HepG2 (cell line): ENCODE measurements at regions not wholly inside any gene's neighbourhood (a gene's known extent, or its start where the extent isn't known, plus 50 kb on each side); places are given as distances from the start of the nearest gene placed in this dataset.

Source experiments
- CCAR2 ChIP-seq: fragments of 200-400 bp; formaldehyde crosslinking; optimal IDR thresholded peaks from 2 replicates; pipeline ENCODE3; 2018; ENCODE audit warnings: low read depth, mild to moderate bottlenecking, low read length, moderate library complexity
- ELF1 ChIP-seq: sonication (generic); formaldehyde crosslinking; IDR thresholded peaks from 2 replicates; pipeline ENCODE4 v1.4.0; 2020; ENCODE audit warnings: missing genetic modification reagents
- MBD4 ChIP-seq: IDR thresholded peaks from 2 replicates; pipeline ENCODE4 v1.6.1; 2012; ENCODE audit warnings: low read length, inconsistent platforms, borderline replicate concordance
- SMC3 ChIP-seq: IDR thresholded peaks from 2 replicates; pipeline ENCODE4 v1.6.1; 2011; ENCODE audit warnings: low read length, improper control_type of control experiment
- ZNF350 ChIP-seq: sonication (generic); formaldehyde crosslinking; IDR thresholded peaks from 2 replicates; pipeline ENCODE4 v1.4.0; 2020; ENCODE audit warnings: mild to moderate bottlenecking, low read depth, missing genetic modification reagents, borderline replicate concordance
- TF ChIP-seq, protein P1 (sequence below): sonication (generic); formaldehyde crosslinking; IDR thresholded peaks from 2 replicates; pipeline ENCODE4 v1.4.0; 2020; ENCODE audit warnings: low read depth, mild to moderate bottlenecking, missing genetic modification reagents
- TF ChIP-seq, protein P2 (sequence below): sonication (generic); formaldehyde crosslinking; IDR thresholded peaks from 2 replicates; pipeline ENCODE4 v1.5.0; 2020; ENCODE audit warnings: mild to moderate bottlenecking, missing genetic modification reagents, moderate library complexity
- TF ChIP-seq, protein P3 (sequence below), 2 experiments: IDR thresholded peaks; 2 replicates each; pipeline ENCODE4 v1.6.1; 2011 to 2012; ENCODE audit warnings: low read length in 2 of 2, borderline replicate concordance in 1 of 2, low read depth in 1 of 2, mild to moderate bottlenecking in 1 of 2, moderate library complexity in 1 of 2
- TF ChIP-seq, protein P4 (sequence below): IDR thresholded peaks from 2 replicates; pipeline ENCODE4 v1.6.1; 2012; ENCODE audit warnings: inconsistent platforms

DNA sequence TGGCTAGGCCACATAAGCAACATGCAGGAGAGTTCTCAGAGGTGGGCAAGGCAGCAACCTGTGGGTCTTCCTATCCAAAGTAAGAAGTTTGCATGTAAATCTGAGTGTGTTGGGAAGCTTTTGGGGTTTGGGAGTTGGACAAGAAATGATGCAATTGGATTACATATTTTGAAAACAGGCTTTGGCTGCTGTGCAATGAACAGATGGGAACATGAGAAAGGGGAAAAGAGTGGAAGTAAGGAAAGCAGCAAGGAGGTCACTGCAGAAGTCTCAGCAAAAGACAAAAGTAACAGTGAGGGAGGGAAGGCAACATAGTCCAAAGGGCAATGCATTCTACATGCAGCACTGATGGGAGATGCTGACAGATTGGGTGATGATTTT is 61.1 kb upstream of the C10orf90 start:
- TF ChIP-seq, protein P1, sequence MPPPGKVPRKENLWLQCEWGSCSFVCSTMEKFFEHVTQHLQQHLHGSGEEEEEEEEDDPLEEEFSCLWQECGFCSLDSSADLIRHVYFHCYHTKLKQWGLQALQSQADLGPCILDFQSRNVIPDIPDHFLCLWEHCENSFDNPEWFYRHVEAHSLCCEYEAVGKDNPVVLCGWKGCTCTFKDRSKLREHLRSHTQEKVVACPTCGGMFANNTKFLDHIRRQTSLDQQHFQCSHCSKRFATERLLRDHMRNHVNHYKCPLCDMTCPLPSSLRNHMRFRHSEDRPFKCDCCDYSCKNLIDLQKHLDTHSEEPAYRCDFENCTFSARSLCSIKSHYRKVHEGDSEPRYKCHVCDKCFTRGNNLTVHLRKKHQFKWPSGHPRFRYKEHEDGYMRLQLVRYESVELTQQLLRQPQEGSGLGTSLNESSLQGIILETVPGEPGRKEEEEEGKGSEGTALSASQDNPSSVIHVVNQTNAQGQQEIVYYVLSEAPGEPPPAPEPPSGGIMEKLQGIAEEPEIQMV (CRISPR knock-in tag), result no peak
- TF ChIP-seq ZNF350 (CRISPR knock-in tag) (no peak), SMC3 (no peak), ELF1 (no peak), MBD4 (no peak), CCAR2 (no peak)
- TF ChIP-seq, protein P2, sequence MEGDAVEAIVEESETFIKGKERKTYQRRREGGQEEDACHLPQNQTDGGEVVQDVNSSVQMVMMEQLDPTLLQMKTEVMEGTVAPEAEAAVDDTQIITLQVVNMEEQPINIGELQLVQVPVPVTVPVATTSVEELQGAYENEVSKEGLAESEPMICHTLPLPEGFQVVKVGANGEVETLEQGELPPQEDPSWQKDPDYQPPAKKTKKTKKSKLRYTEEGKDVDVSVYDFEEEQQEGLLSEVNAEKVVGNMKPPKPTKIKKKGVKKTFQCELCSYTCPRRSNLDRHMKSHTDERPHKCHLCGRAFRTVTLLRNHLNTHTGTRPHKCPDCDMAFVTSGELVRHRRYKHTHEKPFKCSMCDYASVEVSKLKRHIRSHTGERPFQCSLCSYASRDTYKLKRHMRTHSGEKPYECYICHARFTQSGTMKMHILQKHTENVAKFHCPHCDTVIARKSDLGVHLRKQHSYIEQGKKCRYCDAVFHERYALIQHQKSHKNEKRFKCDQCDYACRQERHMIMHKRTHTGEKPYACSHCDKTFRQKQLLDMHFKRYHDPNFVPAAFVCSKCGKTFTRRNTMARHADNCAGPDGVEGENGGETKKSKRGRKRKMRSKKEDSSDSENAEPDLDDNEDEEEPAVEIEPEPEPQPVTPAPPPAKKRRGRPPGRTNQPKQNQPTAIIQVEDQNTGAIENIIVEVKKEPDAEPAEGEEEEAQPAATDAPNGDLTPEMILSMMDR (CRISPR knock-in tag), result no peak
- TF ChIP-seq, protein P3, sequence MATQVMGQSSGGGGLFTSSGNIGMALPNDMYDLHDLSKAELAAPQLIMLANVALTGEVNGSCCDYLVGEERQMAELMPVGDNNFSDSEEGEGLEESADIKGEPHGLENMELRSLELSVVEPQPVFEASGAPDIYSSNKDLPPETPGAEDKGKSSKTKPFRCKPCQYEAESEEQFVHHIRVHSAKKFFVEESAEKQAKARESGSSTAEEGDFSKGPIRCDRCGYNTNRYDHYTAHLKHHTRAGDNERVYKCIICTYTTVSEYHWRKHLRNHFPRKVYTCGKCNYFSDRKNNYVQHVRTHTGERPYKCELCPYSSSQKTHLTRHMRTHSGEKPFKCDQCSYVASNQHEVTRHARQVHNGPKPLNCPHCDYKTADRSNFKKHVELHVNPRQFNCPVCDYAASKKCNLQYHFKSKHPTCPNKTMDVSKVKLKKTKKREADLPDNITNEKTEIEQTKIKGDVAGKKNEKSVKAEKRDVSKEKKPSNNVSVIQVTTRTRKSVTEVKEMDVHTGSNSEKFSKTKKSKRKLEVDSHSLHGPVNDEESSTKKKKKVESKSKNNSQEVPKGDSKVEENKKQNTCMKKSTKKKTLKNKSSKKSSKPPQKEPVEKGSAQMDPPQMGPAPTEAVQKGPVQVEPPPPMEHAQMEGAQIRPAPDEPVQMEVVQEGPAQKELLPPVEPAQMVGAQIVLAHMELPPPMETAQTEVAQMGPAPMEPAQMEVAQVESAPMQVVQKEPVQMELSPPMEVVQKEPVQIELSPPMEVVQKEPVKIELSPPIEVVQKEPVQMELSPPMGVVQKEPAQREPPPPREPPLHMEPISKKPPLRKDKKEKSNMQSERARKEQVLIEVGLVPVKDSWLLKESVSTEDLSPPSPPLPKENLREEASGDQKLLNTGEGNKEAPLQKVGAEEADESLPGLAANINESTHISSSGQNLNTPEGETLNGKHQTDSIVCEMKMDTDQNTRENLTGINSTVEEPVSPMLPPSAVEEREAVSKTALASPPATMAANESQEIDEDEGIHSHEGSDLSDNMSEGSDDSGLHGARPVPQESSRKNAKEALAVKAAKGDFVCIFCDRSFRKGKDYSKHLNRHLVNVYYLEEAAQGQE (IDR thresholded peaks at IDR 0.05; ENCODE audit: borderline replicate concordance in 1 of 2, low read depth in 1 of 2, low read length in 2 of 2), result no peak
- TF ChIP-seq, protein P4, sequence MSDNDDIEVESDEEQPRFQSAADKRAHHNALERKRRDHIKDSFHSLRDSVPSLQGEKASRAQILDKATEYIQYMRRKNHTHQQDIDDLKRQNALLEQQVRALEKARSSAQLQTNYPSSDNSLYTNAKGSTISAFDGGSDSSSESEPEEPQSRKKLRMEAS, result no peak
